HG03432 (cell line): ENCODE measurements at regions not wholly inside any gene's neighbourhood (a gene's known extent, or its start where the extent isn't known, plus 50 kb on each side); places are given as distances from the start of the nearest gene placed in this dataset.

Experiments used
- ATAC-seq: cut with Tn5 transposase; IDR thresholded peaks from one replicate; pipeline ENCODE4 v1.9.1; 2021; ENCODE audit warnings: mild to moderate bottlenecking, moderate library complexity; ENCODE audit not compliant: unreplicated experiment

DNA sequence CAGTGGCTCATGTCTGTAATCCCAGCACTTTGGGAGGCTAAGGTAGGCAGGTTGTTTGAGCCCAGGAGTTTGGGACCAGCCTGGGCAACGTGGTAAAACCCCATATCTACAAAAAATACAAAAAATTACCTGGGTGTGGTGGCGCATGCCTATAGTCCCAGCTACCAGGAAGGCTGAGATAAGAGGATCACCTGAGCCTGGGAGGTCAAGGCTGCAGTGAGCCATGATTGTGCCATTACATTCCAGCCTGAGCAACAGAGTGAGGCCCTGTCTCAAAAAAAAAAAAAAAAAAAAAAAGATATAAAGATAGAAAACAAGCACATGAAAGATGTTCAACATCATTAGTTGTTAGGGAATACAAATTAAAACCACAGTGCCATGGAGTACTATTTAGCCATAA is 65.3 kb upstream of the UGP2 start:
- no peak for ATAC-seq

DNA sequence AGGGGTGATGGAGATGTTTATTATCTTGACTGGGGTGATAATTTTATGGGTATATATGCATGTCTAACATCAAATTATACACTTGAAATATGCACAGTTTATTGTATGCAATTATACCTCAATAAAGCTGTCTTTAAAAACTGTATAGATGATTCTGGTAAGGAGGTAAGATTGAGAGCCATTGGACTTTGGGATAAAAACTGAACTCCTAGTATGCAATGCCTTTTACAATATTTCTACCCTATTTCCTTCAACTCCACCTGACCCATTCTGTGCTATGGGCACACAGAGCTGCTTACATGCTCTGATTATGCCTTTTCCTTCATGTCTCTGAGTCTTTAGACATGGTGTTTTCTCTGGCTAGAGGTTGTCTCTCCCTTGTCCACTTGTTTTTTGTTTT is 63.9 kb upstream of the UGP2 start:
- ATAC-seq: no peak

DNA sequence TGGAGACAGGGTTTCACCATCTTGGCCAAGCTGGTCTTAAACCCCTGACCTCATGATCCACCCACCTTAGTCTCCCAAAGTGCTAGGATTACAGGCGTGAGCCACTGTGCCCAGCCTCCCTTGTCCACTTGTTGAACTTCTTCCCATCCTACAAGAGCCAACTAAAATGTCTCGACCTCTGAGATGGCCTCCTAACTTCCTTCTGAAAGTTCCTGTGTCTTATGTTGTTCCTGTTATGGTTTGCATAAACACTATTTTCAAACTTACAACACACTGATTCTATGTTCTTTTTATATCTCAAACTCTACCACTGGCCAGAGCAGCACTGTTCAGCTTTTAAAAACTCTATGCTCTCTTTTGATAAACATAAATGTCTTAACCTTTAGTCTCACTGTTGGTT is 63.3 kb upstream of the UGP2 start:
- no peak for ATAC-seq

DNA sequence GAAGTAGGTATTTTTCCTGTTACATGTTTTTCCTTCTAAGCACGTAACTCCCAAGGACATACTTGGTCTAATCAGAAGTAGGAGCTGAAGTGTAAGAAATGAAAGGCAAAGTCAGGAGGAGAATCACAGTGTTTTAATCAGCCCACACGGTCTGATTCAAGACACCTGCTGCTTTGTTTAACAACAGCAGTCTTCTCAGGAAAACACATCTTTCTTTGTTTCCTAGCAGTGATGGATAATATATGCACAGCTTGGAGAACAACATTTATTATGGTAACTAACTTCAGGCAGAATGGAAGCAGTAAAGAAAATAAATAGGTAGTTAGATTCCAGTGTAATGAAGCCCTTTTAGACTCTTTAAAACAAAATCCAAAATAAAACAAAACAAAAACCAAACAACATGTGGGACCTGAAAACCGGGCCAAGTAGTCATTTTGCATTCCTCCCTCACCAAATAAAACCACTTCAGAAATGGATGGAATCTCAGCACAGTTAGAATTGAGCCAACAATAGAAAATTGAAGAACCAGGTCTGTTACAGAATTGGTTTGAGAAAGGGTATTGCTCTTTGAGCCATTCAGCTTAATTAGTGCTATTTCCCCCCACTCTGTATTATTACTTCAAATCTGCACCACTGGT is 61.1 kb upstream of the UGP2 start:
- ATAC-seq: no peak

DNA sequence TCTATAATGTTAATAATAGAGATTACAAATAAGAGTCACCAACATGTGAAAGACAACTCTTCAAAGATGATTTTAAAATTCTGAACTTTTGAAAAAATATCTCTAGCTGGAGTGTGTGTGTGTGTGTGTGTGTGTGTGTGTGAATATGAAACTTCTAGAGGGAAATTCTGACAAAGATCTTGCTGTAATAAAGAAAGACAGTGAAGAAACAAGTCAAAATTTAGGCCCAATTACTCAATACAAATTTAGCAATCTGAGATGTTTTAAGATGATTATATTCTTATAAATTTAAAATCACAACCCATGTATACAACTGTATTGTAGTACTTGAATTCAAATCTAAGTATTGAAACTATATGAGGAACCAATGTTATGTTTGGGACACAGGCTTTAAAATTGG is 57.2 kb upstream of the UGP2 start:
- no peak for ATAC-seq

DNA sequence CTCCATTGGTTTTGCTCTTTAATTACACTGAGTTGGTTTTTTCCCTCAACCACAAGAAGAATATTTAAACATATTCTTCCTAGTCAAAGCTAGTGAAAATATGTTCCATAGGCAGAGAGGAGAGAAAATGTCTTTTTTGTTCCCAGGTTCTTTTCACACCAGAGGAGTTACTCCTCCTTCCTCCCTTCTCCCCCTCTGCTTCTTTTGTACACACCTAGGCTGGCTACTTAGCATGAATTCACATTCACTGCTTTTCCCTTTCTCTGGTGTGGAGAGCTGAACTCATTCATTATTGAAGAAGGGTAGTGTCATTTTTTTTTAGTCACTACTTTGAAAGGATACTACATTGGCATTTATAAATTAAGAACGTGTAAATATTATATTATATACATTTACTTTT is 56.6 kb upstream of the UGP2 start:
- no peak for ATAC-seq

DNA sequence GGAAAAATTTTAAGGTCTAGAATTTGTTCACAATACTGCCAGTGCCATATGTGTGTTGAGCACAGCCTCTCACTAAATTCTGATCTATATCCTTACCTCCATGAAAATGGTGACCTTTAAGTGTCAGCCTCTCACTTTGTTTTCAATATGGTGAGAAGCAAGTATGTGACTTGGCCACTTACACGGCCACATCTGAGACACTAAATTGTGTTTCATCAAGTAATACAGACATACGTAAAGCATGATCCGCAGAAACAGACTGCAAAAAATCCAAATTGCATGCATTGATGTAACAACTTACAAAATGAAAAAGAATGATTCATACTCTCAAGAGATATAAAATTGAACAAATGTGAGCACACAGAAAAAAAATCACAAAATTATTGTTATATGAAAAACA is 55.2 kb upstream of the UGP2 start:
- ATAC-seq: no peak

DNA sequence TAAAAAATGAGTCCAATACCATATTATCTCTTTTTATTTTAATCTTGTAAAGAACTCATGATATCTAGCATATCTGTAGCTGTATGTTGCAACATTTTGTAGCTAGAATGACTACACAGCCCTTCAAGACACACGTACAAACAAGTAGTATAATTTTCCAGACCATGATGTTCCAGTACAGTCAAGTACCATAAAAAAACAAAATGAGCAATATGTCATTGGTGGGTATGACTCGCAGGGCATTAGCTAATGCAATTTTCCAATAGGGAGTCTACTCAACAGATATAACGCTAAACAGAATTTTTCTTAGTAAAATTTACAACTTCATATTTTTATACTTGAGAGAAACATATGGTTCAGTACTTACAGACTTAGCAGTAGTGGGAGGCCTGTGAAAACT is 53.6 kb upstream of the UGP2 start:
- no peak for ATAC-seq

DNA sequence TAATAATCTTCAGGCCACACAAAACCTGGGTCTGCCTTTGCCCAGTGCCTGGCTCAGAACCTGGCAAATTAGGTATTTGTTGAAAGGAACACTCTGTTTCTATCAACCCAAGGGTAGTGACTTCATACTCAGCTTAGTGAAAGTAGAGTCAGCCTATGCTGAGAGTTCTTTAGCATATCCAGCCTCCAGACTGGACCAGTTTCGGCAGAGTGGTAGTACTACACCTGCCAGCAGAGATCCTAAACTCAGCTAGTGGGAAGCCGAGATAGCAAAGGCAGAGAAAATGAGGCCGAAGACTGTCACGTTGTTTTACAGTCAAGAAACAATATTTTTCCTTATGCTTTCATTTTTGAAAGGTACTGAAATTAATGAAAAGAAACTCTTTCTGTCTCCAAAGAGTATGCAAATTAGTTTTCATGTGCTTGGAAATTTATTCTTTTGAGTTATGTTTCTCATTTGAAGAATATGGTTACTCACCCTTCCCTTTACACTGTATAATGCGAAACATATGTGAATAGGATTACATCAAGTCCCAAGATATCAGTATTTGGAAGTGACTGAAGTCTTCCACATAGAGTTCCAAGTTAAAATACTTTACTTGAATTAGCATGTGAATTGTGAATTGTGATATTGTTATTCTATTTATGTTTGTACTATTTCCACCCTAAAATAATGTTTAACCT is 52.2 kb upstream of the UGP2 start:
- no peak for ATAC-seq

DNA sequence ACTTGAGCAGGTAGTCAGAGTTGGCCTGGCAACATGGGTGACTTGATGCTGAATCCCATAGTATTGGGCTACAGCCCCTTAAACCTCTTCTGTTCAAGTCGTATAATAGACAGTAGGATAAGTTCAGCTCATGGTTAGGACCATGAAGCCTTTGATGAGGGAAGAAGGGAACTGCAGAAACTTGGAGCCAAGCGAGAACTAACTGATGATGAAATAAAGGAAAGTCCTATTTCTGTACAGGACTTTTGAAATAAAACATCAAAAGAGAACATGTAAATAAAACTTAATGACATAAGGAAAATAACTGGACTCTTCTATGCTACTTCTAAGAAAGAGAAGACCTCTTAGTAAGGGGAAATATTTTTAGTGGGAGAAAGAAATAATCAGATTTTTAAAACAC is 51.2 kb upstream of the UGP2 start:
- ATAC-seq: no peak

DNA sequence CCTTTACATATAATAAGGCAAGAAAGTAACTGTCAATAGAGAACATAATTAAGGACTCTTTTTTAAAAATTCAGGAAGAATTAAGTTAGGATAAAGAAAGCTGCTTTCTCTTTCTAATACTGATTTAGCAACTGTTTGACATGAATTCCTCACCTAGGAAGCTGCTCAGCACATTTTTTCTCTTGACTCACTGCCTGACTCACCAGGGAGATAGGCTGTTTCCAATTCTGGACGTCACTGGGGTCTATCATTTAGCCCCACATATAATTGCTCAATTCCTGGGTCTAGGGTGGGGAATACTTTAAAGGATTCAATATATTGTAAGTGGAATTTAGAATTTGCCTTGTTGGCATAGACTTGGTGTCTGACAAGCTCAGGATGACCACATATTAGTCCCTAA is 50.8 kb upstream of the UGP2 start:
- no peak for ATAC-seq

DNA sequence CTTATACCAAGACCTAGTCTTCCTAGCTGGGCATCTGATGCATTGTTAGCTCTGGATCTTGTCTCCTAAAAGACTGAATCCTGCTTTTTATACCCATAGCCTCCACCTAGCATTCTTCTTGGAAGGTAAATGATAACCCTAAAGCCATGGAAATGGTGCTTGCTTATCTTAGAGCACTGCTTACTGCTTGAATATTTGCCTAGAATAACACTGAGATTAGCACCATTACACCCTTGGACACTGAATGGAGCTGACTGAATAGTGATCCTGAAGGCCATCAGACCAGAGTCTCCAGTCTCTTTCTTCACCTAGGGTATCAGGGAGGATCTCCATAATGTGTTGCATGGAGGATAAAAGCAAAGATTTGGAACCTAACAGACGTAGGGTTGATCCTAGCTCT is 50.3 kb upstream of the UGP2 start:
- ATAC-seq: no peak
